Mucosa of descending colon (tissue), 3 donors: ENCODE measurements at regions not wholly inside any gene's neighbourhood (a gene's known extent, or its start where the extent isn't known, plus 50 kb on each side); places are given as distances from the start of the nearest gene placed in this dataset.

Experiments
- ATAC-seq: fragments of 200-7000 bp; cut with Tn5 transposase; one replicate; pipeline ENCODE4 v1.9.1; 2020; ENCODE audit warnings: mild to moderate bottlenecking, moderate library complexity
- DNase-seq, 3 donors: peaks; one replicate each; pipeline ENCODE4 v3.0.0-alpha.2; 2020
- H3K36me3 ChIP-seq: fragments of 200-600 bp; one replicate; pipeline ENCODE4 v1.8.0; 2021; ENCODE audit warnings: low read depth, mild to moderate bottlenecking
- H3K4me1 ChIP-seq: fragments of 200-600 bp; one replicate; pipeline ENCODE4 v1.8.0; 2021; ENCODE audit warnings: low read depth, mild to moderate bottlenecking
- H3K4me3 ChIP-seq: fragments of 200-600 bp; one replicate; pipeline ENCODE4 v1.8.0; 2021; ENCODE audit warnings: mild to moderate bottlenecking
- H3K9me3 ChIP-seq: fragments of 200-600 bp; one replicate; pipeline ENCODE4 v1.8.0; 2021; ENCODE audit warnings: mild to moderate bottlenecking
- intact Hi-C, 2 donors: fragments of 100-400 bp; cut with DNase I in 1 of 2; cut with micrococcal nuclease in 1 of 2; formaldehyde crosslinking; loops; one replicate each; pipeline versions ENCODE4 v1.11.0 to v1.11.1; 2022; cut with DNase I, micrococcal nuclease
- TF ChIP-seq, protein P1 (sequence below): fragments of 200-600 bp; IDR thresholded peaks from one replicate; pipeline ENCODE4 v1.8.0; 2022; ENCODE audit warnings: antibody characterized with exemption, mild to moderate bottlenecking
- donor health status: DM: no; HTN: no; CAD: no; lungs with moderate emphysema.
- donor health status: DM: no; HTN: no; CAD: no.
- donor health status: DM: no; HTN: yes; CAD: no.

DNA sequence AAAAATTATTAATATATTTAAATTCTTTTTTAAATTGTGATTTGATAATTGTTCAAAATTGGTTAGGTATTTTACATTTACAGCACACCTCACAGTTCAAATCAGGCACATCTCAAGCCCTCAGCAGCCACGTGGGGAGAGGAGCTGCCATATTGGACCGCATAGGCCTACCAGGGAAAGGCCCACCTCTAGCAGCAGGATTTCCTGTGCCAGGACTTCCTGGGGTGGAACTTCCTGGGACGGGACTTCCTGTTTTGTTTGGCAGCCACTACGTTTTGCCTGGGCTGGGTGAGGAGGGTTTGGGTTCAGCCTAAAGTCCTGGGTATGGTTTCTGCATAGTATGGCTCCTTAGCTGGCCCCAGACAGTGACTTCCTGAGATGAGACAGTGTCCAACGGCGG is 298.5 kb upstream of the FOXF1 start:
- Histone ChIP-seq H3K36me3 (no peaks in the 10 kb centered on the region), H3K9me3 (no peaks in the 10 kb centered on the region), H3K4me3 (no peak overlapping the region), H3K4me1 (no peaks in the 10 kb centered on the region)
- no peak for DNase-seq
- TF ChIP-seq, protein P1, sequence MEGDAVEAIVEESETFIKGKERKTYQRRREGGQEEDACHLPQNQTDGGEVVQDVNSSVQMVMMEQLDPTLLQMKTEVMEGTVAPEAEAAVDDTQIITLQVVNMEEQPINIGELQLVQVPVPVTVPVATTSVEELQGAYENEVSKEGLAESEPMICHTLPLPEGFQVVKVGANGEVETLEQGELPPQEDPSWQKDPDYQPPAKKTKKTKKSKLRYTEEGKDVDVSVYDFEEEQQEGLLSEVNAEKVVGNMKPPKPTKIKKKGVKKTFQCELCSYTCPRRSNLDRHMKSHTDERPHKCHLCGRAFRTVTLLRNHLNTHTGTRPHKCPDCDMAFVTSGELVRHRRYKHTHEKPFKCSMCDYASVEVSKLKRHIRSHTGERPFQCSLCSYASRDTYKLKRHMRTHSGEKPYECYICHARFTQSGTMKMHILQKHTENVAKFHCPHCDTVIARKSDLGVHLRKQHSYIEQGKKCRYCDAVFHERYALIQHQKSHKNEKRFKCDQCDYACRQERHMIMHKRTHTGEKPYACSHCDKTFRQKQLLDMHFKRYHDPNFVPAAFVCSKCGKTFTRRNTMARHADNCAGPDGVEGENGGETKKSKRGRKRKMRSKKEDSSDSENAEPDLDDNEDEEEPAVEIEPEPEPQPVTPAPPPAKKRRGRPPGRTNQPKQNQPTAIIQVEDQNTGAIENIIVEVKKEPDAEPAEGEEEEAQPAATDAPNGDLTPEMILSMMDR = no peak
- ATAC-seq = no peak
- intact Hi-C loops = no loop called here

- TF ChIP-seq, protein P1 = no peak
Measured at GRCh38 chr16:86212706-86213436, 297.5 kb upstream of the FOXF1 start.

DNA sequence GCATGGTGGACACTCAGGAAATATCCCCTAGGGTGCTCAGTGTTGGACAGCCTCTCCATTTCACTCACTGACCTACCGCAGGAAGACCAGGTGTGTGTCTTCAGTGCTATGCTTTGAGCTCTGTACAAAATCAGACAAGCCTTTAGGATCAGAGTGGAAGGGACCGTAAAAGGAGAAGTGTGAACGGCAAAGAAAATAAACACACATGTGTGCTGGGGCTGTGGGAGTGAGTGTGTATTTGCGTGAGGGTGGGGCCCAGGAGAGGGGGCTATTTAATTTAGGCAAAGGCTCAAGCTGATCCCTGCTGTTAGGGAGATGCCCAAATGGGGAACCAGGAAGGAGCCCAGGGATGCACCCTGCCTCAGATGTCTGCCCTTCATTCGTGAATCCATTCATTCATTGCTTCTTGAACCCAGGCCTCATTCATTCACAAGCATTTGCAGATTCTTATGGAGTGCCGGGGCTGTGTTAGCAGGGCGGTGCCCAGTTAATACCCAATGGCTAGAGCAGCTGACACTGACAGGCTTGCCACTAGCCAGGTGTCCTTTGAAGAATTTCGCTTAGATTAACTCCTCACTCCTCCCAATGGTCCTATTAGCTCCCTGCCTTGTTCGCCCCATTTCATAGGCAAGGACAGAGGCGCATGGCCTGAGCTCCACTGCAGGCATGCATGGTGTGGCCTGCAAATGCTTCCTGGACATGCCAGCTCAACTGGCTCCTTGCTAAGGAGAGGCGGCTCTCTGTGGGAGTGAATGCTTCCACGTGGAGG is 296.7 kb upstream of the FOXF1 start:
- ATAC-seq (no peak), DNase-seq (no peak)
- intact Hi-C loops = no loop called here
- no peak overlapping the region for H3K4me3 ChIP-seq
- no peaks in the 10 kb centered on the region for H3K9me3 ChIP-seq
- H3K36me3 ChIP-seq = no peaks in the 10 kb centered on the region
- no peaks in the 10 kb centered on the region for H3K4me1 ChIP-seq
- TF ChIP-seq, protein P1 = no peak

More at GRCh38 chr16:86212706-86213436, 297.5 kb upstream of the FOXF1 start:
- ATAC-seq (peak; percentile 19), DNase-seq (no peak)
- no peaks in the 10 kb centered on the region for H3K9me3 ChIP-seq
- no peaks in the 10 kb centered on the region for H3K36me3 ChIP-seq
- no peak overlapping the region for H3K4me3 ChIP-seq
- H3K4me1 ChIP-seq = no peaks in the 10 kb centered on the region
- intact Hi-C loops = no loop called here

DNA sequence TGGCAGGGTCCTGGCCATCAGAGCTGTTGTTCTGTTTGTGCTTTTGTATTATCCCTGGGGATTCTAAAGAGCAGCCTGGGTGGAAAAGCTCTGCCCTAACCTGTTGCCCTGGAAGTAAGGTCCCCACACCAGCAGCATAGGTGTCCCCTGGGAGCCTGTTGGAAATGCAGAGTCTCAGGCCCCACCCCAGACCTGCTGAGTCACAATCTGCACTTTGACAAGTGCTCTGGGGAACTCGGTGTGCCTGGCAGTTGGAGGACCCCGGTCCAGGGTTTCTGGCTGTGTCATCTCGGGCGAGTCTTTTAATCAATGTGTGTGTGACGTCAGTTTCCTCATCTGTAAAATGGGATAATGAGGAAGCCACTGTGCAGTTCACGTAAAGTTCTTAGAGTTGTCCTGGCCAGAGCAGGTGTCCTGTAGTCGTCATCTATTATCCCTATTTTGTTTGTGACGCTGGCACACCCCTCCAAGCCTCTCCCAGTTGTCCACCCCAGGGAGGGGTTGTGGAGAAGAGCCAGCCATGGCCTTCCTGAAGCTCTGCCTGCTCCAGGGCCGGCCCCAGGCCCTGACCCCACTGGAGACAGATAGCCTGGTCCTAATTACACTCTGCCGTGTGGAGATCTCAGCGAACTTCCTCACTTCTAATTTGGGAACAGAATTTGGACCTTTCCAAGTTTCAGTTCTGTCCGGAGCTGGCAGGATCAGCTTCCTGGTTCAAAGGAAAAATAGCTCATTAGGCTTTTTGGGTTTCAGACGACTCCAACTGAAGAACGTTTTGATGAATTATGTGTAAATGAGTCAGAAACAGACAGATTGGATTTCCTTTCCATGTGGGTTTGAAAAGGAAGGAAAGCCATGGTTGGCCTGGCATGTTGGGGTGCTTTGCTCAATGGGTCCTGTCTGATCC is 295.7 kb upstream of the FOXF1 start:
- Histone ChIP-seq H3K9me3 (no peaks in the 10 kb centered on the region), H3K4me3 (no peak overlapping the region), H3K36me3 (no peaks in the 10 kb centered on the region), H3K4me1 (no peaks in the 10 kb centered on the region)
- intact Hi-C loops = no loop called here
- TF ChIP-seq, protein P1 = no peak
- DNase-seq = no peak
- no peak for ATAC-seq

GRCh38 chr16:86215233-86215978 is 294.9 kb upstream of the FOXF1 start:
- Histone ChIP-seq H3K36me3 (no peaks in the 10 kb centered on the region), H3K9me3 (no peaks in the 10 kb centered on the region), H3K4me1 (no peaks in the 10 kb centered on the region), H3K4me3 (no peak overlapping the region)
- ATAC-seq (no peak), DNase-seq (no peak)
- intact Hi-C loops = no loop called here
- TF ChIP-seq, protein P1 = no peak
